ENCODE measurements at regions not wholly inside any gene's neighbourhood (a gene's known extent, or its start where the extent isn't known, plus 50 kb on each side); places are given as distances from the start of the nearest gene placed in this dataset.
"Not testable (repeated sequence)": the region's sequence is repeated elsewhere in the genome, so short reads cannot be mapped to it uniquely, and the experiment has no call there.

- no peak for DNase-seq
Observed at GRCh38 chr4:64216741-64217140, 192.5 kb downstream of the TECRL start.

DNA sequence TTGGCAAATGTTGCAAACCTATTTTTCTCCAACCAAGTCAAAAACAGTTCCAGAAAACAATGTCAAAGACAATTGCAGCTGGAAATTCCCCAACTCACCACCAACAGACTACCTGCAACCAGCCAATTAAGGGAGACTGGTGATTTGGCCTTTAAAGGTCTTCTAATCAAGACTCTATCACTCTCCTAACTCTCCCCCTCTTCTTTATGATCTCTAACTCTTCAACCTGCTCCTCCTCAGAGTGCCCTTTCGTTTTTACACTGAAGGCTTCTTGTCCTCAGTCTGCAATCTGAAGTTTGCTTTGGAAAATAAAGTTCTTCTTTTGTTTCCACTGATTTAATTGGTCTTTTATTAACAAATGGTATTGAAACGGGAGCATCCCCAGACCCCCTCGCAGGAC, 203.9 kb downstream of the TECRL start:
- no peak for DNase-seq

- DNase-seq = peak; percentile 92
Observed at GRCh38 chr4:64200001-64200555, 209.2 kb downstream of the TECRL start.

DNA sequence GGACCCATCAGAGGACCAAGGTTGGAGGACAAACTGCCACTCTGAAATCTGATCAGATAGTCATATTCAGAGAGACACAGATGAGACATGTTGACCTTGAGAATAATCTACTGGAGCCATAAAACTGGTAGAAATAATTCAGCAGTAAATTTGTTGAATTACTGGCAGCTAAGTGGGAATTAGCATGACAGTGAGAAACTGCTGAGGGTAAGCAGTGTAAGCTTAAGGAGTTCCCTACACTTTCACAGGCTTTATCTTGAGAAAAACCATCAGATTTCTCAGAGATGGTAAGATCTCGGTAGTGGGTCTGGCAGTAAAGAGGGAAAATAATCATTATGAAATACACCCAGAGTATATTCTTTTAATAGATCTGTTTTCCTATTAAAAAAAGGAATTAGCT, 213.7 kb downstream of the TECRL start:
- no peak for DNase-seq

GRCh38 chr4:64192731-64193412, 216.4 kb downstream of the TECRL start:
- no peak for DNase-seq

- DNase-seq = no peak
Observed at GRCh38 chr4:64174247-64174882, 234.9 kb downstream of the TECRL start.

DNA sequence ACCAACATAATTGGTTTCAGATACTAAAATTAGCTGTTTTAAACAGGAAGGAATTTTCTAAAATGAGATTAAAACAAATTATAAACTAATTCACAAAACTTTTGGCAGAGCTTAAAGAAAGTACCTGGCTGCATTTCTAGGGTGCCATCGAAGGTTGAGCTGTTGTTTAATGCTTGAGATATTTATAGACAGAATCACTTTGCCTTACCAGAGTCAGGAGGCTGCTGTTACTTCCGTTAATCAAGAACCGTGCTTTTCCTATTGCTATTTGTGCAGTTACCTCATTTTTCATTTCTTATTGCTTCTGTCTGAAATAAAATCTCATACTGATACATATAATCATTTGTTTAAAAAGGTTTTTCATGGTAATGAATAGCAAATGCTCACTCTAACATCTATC, 242.9 kb downstream of the TECRL start:
- no peak for DNase-seq

DNA sequence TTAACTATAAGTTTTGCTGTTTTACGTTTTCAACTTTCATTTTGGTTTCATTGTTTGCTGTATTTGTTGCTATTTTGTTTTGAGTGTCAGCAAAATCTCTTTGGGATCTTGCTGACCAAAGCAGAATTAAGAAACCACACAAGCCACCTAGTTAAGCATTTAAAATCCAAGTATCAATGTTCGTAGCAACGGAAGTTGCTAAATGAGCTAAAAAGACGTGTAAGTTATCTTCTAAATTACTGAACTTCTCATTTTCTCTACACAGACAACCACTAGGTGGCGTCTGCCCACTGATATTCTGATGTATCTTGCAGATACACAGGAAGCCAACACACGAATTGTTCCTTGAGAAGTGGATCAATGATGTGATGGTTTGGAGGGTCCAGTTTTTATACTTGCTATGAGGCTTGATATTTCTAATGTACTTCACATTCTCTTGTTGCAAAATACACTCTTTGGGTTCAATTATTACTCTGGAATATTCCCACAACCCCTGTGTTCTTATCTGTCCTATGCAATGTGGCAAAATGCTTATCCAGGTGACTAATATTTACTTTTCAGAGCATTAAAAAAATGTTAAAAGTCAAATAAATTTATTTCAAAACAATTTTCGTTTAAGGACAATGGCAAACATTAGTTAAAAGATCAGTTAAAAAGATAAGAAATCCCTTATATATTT, 250.5 kb downstream of the TECRL start:
- DNase-seq = peak; percentile 25

DNA sequence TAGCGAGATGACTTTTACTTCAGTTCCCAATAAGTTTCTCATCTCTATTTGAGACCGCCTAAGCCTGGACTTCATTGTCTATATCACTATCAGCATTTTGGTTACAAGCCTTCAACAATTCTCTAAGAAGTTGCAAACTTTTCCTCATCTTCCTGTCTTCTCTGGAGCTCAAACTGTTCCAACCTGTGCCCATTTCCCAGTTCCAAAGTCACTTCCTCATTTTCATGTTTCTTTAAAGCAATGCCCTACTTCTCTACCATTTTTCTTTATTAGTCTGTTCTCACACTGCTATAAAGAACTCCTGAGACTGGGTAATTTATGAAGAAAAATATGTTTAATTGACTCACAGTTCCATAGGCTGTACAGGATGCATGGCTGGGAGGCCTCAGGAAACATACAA, 251.9 kb downstream of the TECRL start:
- no peak for DNase-seq

GRCh38 chr4:64156253-64156652, 253.0 kb downstream of the TECRL start:
- DNase-seq = no peak

- DNase-seq = no peak
Observed at GRCh38 chr4:64146030-64146429, 263.2 kb downstream of the TECRL start.

DNA sequence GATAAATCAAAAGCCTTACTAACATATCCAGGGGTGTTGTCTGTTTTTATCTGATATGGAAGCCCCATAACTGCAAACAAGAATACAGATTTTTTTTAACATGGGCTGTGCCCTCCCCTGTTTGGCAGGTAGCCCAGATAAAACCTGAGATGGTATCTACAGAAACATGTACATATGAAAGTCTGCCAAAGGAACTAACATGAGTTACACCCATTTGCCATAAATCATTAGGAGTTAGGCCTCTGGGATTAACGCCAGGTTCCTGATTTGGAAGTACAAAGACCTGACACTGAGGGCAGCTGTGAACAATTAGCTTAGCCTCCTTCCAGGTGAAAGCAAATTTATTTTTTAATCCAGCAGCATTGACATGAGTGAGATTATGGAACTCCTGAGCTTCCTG, 264.3 kb downstream of the TECRL start:
- no peak for DNase-seq

DNA sequence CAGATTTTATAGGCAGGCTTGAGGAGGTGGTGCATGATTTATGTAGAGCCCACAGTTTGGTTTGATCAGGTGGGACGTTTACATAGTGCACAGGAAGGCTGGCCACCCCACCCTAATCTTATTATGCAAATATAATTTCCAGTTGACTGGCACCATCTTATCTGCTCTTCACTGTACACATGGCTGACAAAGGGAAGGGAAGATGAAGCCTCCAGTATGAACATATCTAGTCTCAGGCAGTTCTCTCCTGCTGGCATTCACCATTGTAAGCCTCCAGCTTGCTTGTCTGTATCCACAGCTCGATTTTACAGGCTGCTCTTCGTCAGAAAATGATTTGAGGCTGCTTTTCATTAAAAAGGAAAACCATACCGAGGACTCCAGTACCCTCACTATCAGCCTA, 278.3 kb downstream of the TECRL start:
- no peak for DNase-seq

DNA sequence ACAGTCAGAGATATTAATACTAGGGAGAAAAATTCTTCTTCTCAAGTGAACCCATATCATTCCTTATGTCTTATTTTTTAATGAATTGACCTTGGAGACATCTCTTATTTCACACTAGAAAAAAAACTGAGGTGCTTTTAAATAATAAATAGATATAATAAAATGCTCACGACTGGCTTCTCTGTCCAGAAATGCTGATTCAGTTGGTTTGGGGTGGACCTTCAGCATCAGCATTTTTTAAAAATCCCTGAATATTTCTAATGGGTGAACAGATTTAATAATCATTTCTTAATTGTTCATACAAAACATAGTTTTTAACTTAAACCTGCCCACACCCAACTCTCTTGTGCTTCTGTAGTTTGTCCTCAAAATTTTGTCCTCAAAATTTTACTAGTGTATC, 283.9 kb downstream of the TECRL start:
- no peak for DNase-seq

DNA sequence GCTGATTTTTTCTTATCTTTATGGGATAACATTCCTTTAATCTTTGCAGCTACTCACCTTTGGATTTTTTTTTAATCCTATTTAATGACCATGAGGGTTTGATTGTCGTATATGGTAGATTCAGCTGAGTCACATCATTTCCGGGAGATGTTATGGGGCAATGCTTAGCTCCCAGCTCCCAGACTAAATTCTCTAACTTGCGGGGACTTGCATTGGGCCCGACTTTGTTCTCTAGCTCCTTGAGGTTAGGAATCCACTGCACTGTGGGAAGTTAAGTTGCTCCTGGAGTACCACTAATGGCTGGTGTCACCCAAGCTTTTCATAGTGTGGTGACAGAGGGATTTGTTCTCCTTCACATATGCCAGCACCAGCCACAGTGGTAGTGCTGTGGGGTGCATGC, 287.4 kb downstream of the TECRL start:
- no peak for DNase-seq

DNA sequence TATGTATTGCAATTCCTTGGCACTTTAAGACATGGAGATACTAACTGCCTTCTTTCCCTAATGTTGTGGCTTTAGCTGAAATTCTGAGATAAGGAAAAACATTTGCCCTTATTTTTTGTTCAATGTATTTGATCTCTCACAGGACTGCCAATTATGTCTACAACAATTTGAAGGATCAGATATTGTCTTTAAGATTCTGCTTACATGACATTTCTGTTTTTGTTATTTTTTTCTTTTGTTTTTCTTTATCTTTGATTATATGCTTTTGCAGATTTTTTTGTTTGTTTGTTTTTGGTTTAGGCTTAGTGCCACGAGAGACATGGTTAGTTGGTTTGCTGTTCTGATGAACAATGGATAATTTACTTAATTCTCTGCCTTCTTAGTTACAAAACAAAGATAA, 303.3 kb downstream of the TECRL start:
- DNase-seq = no peak

DNA sequence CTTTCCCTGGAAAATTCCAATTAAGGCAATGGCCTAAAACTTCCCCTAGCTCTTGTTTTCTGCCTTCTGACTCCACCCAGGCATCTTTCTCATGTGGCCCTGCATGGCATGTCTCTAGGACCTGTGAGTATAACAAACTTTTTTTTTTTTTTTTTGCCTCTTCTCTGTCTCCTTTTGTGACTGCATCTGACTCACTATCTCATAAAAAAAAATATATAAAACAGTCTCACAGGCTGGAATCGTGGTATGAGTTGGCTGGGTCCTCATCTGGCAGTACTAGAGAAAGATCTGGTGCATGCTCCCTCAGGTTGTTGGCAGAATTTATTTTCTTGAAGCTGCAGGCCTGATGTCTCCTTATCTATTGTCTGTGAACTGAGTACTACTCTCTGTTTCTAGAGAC, 313.9 kb downstream of the TECRL start:
- no peak for DNase-seq

DNA sequence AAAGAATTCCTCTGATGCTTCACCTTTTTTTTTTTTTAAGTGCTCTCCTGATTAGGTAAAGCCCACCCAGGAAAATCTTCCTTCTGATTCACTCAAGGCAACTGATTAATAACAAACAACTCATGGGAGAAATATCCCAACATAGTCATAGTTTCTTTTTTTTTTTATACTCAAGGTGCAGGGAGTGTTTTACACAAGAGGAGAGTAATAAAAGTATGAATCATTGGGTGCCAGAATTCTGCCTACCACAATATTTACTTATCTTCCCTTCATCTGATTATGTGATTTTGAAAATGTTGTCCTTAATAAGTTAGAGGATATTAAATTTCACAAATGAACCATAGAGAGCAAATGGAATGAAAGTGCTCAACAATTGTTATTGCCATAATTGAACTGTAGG, 329.9 kb downstream of the TECRL start:
- no peak for DNase-seq

GRCh38 chr4:64068096-64068495, 341.2 kb downstream of the TECRL start:
- DNase-seq = no peak

DNA sequence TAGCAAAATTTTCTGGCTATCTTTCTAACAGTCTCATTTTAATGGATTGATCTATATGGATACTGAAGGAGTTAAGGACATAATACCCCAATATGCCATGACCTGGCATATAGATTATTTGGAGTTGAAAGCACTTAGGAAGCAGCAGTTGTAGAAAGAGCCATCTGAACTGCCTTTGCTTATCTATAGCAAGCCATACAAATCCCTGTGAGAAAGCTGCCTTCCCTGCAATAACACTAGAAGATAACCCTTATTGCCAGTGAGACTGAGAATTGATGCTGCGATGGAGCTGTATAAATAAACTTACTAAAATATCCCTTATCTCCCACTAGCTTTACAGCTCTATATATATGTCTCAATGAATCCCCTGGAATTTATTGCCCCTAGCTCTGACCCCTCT, 346.3 kb downstream of the TECRL start:
- DNase-seq = no peak

GRCh38 chr4:64037033-64037432, 372.2 kb downstream of the TECRL start:
- DNase-seq = not testable (repeated sequence)

DNA sequence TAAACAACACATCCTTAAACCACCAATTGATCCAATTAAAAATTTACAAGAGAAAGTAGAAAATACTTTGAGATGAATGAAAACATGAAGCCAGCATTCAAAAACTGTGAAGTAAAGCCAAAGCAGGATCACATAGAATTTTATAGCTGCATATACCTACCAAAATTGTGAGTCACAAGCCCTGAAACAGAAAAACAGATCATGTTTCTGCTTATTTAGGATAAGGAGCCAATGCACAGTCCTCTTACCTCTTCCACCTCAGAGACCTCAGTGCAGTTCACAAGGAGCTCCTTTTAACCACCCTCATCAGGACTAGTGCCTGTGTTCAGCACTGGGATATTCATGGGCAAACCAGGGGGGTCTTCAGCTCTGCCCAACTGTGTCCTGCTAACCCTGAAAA, 386.7 kb downstream of the TECRL start:
- DNase-seq = no peak

- DNase-seq = no peak
Observed at GRCh38 chr4:64016893-64017292, 392.4 kb downstream of the TECRL start.

DNA sequence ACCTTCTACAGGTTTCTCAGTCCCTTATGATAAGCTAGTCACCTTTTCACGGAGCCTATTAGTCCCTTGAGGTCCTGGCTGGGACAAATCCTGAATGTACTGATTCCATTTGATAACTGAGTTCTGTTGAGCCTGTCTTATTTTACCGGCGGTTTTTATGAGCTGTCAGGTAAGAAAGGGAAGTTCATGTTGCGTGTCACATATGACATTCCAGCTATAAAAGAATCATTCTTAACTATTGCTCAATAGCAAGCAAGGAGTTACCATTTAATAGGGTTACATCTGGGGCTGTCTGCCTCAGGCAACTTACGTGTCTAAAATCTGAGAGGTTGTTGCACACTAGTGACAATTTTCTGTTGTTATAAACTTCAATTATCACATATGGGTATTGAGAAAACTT, 394.6 kb downstream of the TECRL start:
- no peak for DNase-seq

All from GF-D8 (cell line).